Lower leg skin (tissue), 3 donors: ENCODE measurements at regions not wholly inside any gene's neighbourhood (a gene's known extent, or its start where the extent isn't known, plus 50 kb on each side); places are given as distances from the start of the nearest gene placed in this dataset.

Experiments
- CTCF ChIP-seq, 3 donors: fragments of 450-650 bp; IDR thresholded peaks; one replicate each; pipeline ENCODE4 v1.5.1; 2016; ENCODE audit warnings: antibody characterized with exemption in 3 of 3, mild to moderate bottlenecking in 3 of 3, moderate library complexity in 2 of 3
- POLR2A ChIP-seq, 2 donors: fragments of 450-650 bp; IDR thresholded peaks; one replicate each; pipeline ENCODE4 v1.6.1; 2016 to 2017; ENCODE audit warnings: antibody characterized with exemption in 2 of 2, mild to moderate bottlenecking in 1 of 2, moderate library complexity in 1 of 2

GRCh38 chr2:36266536-36267121, 88.9 kb upstream of the CRIM1 start:
- TF ChIP-seq CTCF (IDR thresholded peaks at IDR 0.05) (no peak), POLR2A (IDR thresholded peaks at IDR 0.05) (no peak)
